Activated CD8-positive, alpha-beta memory T cell treated with anti-CD3 and anti-CD28 coated beads for 1 hour (primary cell): ENCODE measurements at regions not wholly inside any gene's neighbourhood (a gene's known extent, or its start where the extent isn't known, plus 50 kb on each side); places are given as distances from the start of the nearest gene placed in this dataset.

Experiments
- DNase-seq, 2 donors: peaks; one replicate each; pipeline ENCODE4 v3.0.0-alpha.2; 2020; ENCODE audit warnings: low read depth in 1 of 2; ENCODE audit errors: extremely low read depth in 1 of 2

GRCh38 chr3:117243657-117244056 lies 534.1 kb downstream of the TUSC7 start:
- no peak for DNase-seq

GRCh38 chr3:117246771-117247555 lies 537.4 kb downstream of the TUSC7 start:
- DNase-seq, result no peak

- DNase-seq, result no peak
Measured at GRCh38 chr3:117248153-117248552, 538.6 kb downstream of the TUSC7 start.

- no peak for DNase-seq
Measured at GRCh38 chr3:117252208-117252607, 542.6 kb downstream of the TUSC7 start.

GRCh38 chr3:117252651-117253050 lies 543.1 kb downstream of the TUSC7 start:
- no peak for DNase-seq

GRCh38 chr3:117253636-117254035 lies 544.1 kb downstream of the TUSC7 start:
- no peak for DNase-seq

GRCh38 chr3:117254985-117255384 lies 545.4 kb downstream of the TUSC7 start:
- DNase-seq, result no peak

- no peak for DNase-seq
Measured at GRCh38 chr3:117255736-117256135, 546.2 kb downstream of the TUSC7 start.

GRCh38 chr3:117261983-117262421 lies 552.4 kb downstream of the TUSC7 start:
- no peak for DNase-seq

GRCh38 chr3:117263270-117263669 lies 553.7 kb downstream of the TUSC7 start:
- DNase-seq, result no peak

GRCh38 chr3:117263745-117264144 lies 554.2 kb downstream of the TUSC7 start:
- DNase-seq, result no peak

GRCh38 chr3:117264204-117264994 lies 554.8 kb downstream of the TUSC7 start:
- DNase-seq, result no peak

- DNase-seq, result no peak
Measured at GRCh38 chr3:117266806-117267205, 557.2 kb downstream of the TUSC7 start.

GRCh38 chr3:117268318-117268717 lies 558.7 kb downstream of the TUSC7 start:
- no peak for DNase-seq

- no peak for DNase-seq
Measured at GRCh38 chr3:117272274-117272673, 562.7 kb downstream of the TUSC7 start.

GRCh38 chr3:117272876-117273523 lies 563.4 kb downstream of the TUSC7 start:
- no peak for DNase-seq

GRCh38 chr3:117277816-117278215 lies 568.2 kb downstream of the TUSC7 start:
- DNase-seq, result no peak

GRCh38 chr3:117278424-117279190 lies 569.0 kb downstream of the TUSC7 start:
- DNase-seq, result no peak

- no peak for DNase-seq
Measured at GRCh38 chr3:117281371-117281770, 571.8 kb downstream of the TUSC7 start.

GRCh38 chr3:117282566-117282965 lies 573.0 kb downstream of the TUSC7 start:
- no peak for DNase-seq

GRCh38 chr3:117285737-117286136 lies 576.2 kb downstream of the TUSC7 start:
- no peak for DNase-seq
